Activated naive CD4-positive, alpha-beta T cell treated with anti-CD3 and anti-CD28 coated beads, Interleukin-2, amount 50 U/mL, for 24 hours (primary cell): ENCODE measurements at regions not wholly inside any gene's neighbourhood (a gene's known extent, or its start where the extent isn't known, plus 50 kb on each side); places are given as distances from the start of the nearest gene placed in this dataset.

Experiments
- H3K27ac Mint-ChIP-seq: one replicate; pipeline ENCODE4 v1.8.0; 2021; ENCODE audit warnings: mild to moderate bottlenecking, mixed read lengths
- H3K27me3 Mint-ChIP-seq: one replicate; pipeline ENCODE4 v1.8.0; 2021; ENCODE audit warnings: mixed read lengths
- H3K36me3 Mint-ChIP-seq: one replicate; pipeline ENCODE4 v1.8.0; 2021; ENCODE audit warnings: mixed read lengths
- H3K4me1 Mint-ChIP-seq: one replicate; pipeline ENCODE4 v1.8.0; 2021; ENCODE audit warnings: mixed read lengths
- H3K4me3 Mint-ChIP-seq: one replicate; pipeline ENCODE4 v1.8.0; 2021; ENCODE audit warnings: mild to moderate bottlenecking, mixed read lengths
- H3K9me3 Mint-ChIP-seq: one replicate; pipeline ENCODE4 v1.8.0; 2021; ENCODE audit warnings: mixed read lengths

- Mint-ChIP-seq H3K36me3 (no peaks in the 10 kb centered on the region), H3K9me3 (no peaks in the 10 kb centered on the region), H3K4me3 (no peak overlapping the region), H3K4me1 (no peaks in the 10 kb centered on the region), H3K27ac (no peak overlapping the region), H3K27me3 (peaks cover 10% of the 10 kb centered on the region)
Observed at GRCh38 chr22:47341464-47341863, 579.0 kb downstream of the TBC1D22A start.

DNA sequence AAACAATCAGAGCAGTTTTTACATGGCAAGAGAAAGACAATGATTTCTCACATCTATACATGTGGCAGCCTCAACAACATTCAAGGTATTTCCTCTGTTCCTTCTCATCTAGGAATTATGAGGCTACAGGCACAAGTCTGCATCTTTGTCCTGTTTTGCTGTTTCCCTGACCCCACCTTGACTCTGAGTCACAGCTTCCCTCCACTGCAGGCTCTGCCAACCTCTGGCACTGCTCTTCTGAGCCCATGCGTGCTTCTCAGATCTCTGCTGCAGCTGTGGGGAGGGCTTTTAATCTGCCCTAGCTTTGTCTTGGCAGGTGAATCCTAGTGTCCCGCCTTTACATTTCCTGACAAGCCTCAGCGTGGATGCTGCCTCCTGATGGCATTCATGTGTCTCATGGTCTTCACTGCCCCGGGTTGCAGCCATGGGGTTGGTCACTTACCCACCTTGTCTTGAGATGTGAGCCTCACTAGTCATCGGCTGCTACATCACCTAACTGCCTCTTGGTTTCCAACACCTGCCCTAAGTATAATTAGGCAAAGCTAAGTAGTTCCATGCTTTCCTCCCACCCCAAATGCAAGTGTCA is 578.5 kb downstream of the TBC1D22A start:
- Mint-ChIP-seq H3K27me3 (peaks cover 10% of the 10 kb centered on the region), H3K4me3 (no peak overlapping the region), H3K4me1 (no peaks in the 10 kb centered on the region), H3K36me3 (no peaks in the 10 kb centered on the region), H3K27ac (no peak overlapping the region), H3K9me3 (no peaks in the 10 kb centered on the region)

- no peaks in the 10 kb centered on the region for H3K9me3 Mint-ChIP-seq
- H3K4me1 Mint-ChIP-seq, result no peaks in the 10 kb centered on the region
- no peaks in the 10 kb centered on the region for H3K36me3 Mint-ChIP-seq
- peaks cover 10% of the 10 kb centered on the region for H3K27me3 Mint-ChIP-seq
- H3K27ac Mint-ChIP-seq, result no peak overlapping the region
- H3K4me3 Mint-ChIP-seq, result peak overlapping the region; percentile 27
Observed at GRCh38 chr22:47337161-47337621, 574.7 kb downstream of the TBC1D22A start.

DNA sequence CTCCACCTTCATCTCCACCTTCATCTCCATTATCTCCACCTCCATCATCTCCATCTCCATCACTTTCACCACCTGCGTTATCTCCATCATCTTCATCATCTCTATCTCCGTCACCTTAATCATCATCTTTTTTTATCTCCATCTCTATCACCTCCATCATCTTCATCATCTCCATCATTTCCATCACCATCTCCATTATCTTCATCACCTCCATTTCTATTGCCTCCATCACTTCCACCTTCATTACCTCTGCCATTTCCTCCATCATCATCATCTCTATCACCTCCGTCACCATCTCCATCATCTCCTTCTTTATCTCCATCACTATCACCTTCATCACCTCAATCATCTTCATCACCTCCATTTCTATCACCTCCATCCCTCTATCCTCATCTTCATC is 573.5 kb downstream of the TBC1D22A start:
- Mint-ChIP-seq H3K4me3 (no peak overlapping the region), H3K27me3 (peaks cover 6% of the 10 kb centered on the region), H3K9me3 (no peaks in the 10 kb centered on the region), H3K36me3 (no peaks in the 10 kb centered on the region), H3K27ac (no peak overlapping the region), H3K4me1 (no peaks in the 10 kb centered on the region)

DNA sequence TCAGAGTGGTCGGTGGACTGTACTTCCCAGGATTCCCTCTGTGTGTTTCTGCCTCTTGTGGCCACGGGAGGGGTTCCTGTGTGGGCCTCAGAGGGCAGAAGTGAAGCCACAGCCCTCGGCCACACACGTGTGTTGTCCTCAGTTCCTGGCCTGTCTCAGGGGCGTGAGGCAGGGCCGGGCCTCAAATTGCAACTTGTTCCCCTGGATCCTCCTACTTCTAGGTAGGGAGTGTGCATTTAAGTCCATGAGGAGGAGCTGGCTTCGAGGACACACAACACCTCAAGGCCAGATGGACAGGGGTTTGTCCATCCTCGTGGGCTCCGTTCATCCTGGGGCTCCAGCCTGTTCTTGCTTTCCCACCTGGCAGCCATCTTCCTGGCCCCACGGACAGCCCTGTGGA is 573.0 kb downstream of the TBC1D22A start:
- no peaks in the 10 kb centered on the region for H3K9me3 Mint-ChIP-seq
- no peaks in the 10 kb centered on the region for H3K36me3 Mint-ChIP-seq
- H3K4me1 Mint-ChIP-seq, result no peaks in the 10 kb centered on the region
- H3K27ac Mint-ChIP-seq, result no peak overlapping the region
- peaks cover 6% of the 10 kb centered on the region for H3K27me3 Mint-ChIP-seq
- H3K4me3 Mint-ChIP-seq, result no peak overlapping the region

DNA sequence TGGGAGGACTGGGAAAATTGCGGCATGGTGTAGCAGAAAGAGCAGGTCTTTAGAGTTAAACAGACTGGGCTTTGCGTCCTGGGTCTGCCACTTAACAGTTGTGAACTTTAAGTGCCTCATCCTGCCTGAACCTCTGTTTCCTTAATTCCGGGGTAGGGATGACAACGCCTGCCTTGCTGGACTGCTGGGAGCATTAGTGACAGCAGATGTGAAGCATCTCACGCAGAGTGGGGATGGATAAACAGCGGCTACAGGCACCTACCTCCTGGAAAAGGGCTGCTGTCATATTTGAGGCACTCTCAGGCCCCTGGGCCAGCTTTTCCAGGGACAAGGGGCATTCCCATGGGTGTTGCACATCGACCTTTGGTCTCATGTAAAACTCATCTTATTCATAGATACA is 572.2 kb downstream of the TBC1D22A start:
- Mint-ChIP-seq H3K27me3 (peaks cover 6% of the 10 kb centered on the region), H3K9me3 (no peaks in the 10 kb centered on the region)

GRCh38 chr22:47333625-47334024 is 571.2 kb downstream of the TBC1D22A start:
- no peak overlapping the region for H3K4me3 Mint-ChIP-seq
- H3K27me3 Mint-ChIP-seq, result peaks cover 7% of the 10 kb centered on the region
- H3K9me3 Mint-ChIP-seq, result no peaks in the 10 kb centered on the region
- no peaks in the 10 kb centered on the region for H3K36me3 Mint-ChIP-seq
- no peaks in the 10 kb centered on the region for H3K4me1 Mint-ChIP-seq
- no peak overlapping the region for H3K27ac Mint-ChIP-seq

More for the DNA sequence above, 572.2 kb downstream of the TBC1D22A start:
- H3K4me3 Mint-ChIP-seq, result no peak overlapping the region
- H3K36me3 Mint-ChIP-seq, result no peaks in the 10 kb centered on the region
- H3K27ac Mint-ChIP-seq, result no peak overlapping the region
- H3K4me1 Mint-ChIP-seq, result no peaks in the 10 kb centered on the region

- no peaks in the 10 kb centered on the region for H3K36me3 Mint-ChIP-seq
- no peaks in the 10 kb centered on the region for H3K4me1 Mint-ChIP-seq
- H3K9me3 Mint-ChIP-seq, result no peaks in the 10 kb centered on the region
- H3K27me3 Mint-ChIP-seq, result peaks cover 7% of the 10 kb centered on the region
- H3K27ac Mint-ChIP-seq, result no peak overlapping the region
- no peak overlapping the region for H3K4me3 Mint-ChIP-seq
Observed at GRCh38 chr22:47332246-47332980, 570.0 kb downstream of the TBC1D22A start.

DNA sequence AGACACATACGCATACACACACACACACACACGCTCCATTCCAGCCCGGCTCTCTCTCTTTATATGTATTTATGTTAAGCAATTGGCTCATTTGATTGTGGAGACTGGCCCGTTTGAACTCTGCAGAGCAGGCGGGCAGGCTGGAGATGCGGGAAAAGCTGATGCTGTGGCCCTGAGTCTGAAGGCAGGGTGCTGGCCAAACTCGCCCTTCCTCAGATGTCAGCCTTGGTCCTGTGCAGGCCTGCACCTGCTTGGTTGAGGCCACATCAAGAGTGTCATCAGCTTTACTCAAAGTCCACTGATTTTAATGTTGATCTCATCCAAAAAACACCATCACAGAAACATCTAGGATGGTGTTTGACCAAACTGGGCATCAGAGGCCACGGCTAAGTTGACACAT is 569.3 kb downstream of the TBC1D22A start:
- H3K27ac Mint-ChIP-seq, result no peak overlapping the region

DNA sequence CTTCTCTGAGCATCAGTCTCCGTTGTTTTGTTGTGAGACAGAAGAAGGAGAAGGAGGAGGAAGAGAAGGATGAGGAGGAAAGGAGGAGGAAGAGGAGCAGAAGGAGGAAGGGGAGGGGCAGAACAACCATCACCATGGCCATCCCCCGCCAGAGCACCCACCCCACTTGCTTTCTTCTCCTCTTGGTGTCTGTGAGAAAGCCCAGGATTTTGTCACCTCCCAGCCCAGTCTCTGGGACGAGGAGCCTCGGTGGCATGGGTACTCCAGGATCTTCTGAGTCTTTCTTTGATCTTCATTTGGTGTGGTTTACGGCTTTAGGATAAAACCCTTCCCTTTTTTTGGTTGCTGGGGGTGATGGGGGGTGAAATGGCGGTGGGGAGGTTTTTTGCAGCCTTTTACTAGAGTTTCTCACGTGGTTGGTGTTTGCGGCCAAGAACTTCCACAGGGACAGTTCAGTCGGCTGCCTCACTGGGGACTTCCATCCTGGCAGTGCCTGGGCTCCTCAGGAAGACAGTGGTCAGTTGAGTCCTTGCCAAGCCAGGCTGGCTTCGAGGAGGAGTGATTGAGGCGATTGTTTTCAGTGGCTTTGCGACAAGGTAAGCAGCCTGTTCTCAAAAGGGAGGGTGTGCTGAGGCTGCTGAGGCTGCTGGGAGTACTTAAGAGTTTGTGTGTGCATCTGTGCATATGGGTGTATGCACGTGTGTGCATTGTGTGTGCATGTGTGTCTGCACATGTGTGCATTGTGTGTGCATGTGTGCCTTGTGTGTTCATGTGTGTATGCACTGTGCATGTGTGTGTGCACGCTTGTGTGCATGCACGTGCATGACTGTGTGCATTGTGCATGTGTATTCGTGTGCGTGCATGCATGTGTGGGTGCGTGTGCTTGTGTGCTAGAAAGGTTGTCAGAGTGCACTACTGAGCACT is 567.5 kb downstream of the TBC1D22A start:
- Mint-ChIP-seq H3K27me3 (peaks cover 7% of the 10 kb centered on the region), H3K9me3 (no peaks in the 10 kb centered on the region), H3K27ac (no peak overlapping the region), H3K36me3 (no peaks in the 10 kb centered on the region), H3K4me3 (no peak overlapping the region), H3K4me1 (no peaks in the 10 kb centered on the region)

More for the DNA sequence above, 569.3 kb downstream of the TBC1D22A start:
- Mint-ChIP-seq H3K4me1 (no peaks in the 10 kb centered on the region), H3K9me3 (no peaks in the 10 kb centered on the region), H3K4me3 (no peak overlapping the region), H3K36me3 (no peaks in the 10 kb centered on the region), H3K27me3 (peaks cover 7% of the 10 kb centered on the region)

GRCh38 chr22:47328550-47329243 is 566.2 kb downstream of the TBC1D22A start:
- Mint-ChIP-seq H3K4me1 (no peaks in the 10 kb centered on the region), H3K36me3 (no peaks in the 10 kb centered on the region), H3K27me3 (peaks cover 7% of the 10 kb centered on the region), H3K4me3 (no peak overlapping the region), H3K27ac (peak overlapping the region; percentile 30), H3K9me3 (no peaks in the 10 kb centered on the region)

- no peaks in the 10 kb centered on the region for H3K9me3 Mint-ChIP-seq
- no peak overlapping the region for H3K4me3 Mint-ChIP-seq
- no peak overlapping the region for H3K27ac Mint-ChIP-seq
- H3K4me1 Mint-ChIP-seq, result no peaks in the 10 kb centered on the region
- H3K27me3 Mint-ChIP-seq, result peaks cover 7% of the 10 kb centered on the region
- H3K36me3 Mint-ChIP-seq, result no peaks in the 10 kb centered on the region
Observed at GRCh38 chr22:47327241-47327640, 564.8 kb downstream of the TBC1D22A start.

GRCh38 chr22:47325249-47325648 is 562.8 kb downstream of the TBC1D22A start:
- no peaks in the 10 kb centered on the region for H3K9me3 Mint-ChIP-seq
- H3K27ac Mint-ChIP-seq, result no peak overlapping the region
- no peak overlapping the region for H3K4me3 Mint-ChIP-seq
- no peaks in the 10 kb centered on the region for H3K4me1 Mint-ChIP-seq
- H3K27me3 Mint-ChIP-seq, result peaks cover 5% of the 10 kb centered on the region
- no peaks in the 10 kb centered on the region for H3K36me3 Mint-ChIP-seq

DNA sequence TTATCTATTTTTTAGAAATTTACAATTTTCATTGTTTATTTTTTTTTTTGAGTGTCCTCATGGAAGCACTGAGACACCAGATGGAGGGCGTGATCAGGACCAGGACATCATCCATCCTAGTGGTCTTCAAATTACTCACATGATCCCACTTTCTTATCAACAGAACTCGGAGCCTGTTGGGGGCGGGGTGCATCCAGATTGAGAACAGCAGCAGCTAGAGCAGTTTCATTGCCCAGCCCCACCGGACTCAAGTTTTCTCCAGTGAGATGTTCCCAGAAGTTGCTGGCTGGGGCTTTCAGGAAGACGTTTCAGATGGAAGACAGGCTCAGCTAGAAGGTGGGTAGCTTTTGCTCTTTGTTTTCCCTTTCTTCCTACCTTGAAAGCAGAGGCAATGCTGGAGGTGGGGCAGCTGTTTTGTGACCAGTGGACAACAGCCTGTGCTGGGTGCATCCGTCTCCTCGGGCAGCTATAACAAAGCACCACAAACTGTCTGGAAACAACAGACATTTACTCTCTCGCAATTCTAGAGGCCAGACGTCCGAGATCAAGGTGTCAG is 562.1 kb downstream of the TBC1D22A start:
- Mint-ChIP-seq H3K4me3 (no peak overlapping the region), H3K4me1 (no peaks in the 10 kb centered on the region), H3K27me3 (peaks cover 7% of the 10 kb centered on the region), H3K9me3 (no peaks in the 10 kb centered on the region), H3K36me3 (no peaks in the 10 kb centered on the region), H3K27ac (no peak overlapping the region)

GRCh38 chr22:47323518-47323917 is 561.1 kb downstream of the TBC1D22A start:
- H3K4me3 Mint-ChIP-seq, result no peak overlapping the region
- no peaks in the 10 kb centered on the region for H3K36me3 Mint-ChIP-seq
- peaks cover 8% of the 10 kb centered on the region for H3K27me3 Mint-ChIP-seq
- no peaks in the 10 kb centered on the region for H3K4me1 Mint-ChIP-seq
- H3K9me3 Mint-ChIP-seq, result no peaks in the 10 kb centered on the region
- H3K27ac Mint-ChIP-seq, result no peak overlapping the region
